HG02852 (cell line): ENCODE measurements at regions not wholly inside any gene's neighbourhood (a gene's known extent, or its start where the extent isn't known, plus 50 kb on each side); places are given as distances from the start of the nearest gene placed in this dataset.
A peak's percentile ranks its signal among the peaks of the same experiment; 100 is the strongest.
"Not testable (repeated sequence)": the region's sequence is repeated elsewhere in the genome, so short reads cannot be mapped to it uniquely, and the experiment has no call there.

Experiments used
- ATAC-seq: cut with Tn5 transposase; IDR thresholded peaks from one replicate; pipeline ENCODE4 v1.9.1; 2021; ENCODE audit warnings: mild to moderate bottlenecking, moderate library complexity; ENCODE audit not compliant: unreplicated experiment

DNA sequence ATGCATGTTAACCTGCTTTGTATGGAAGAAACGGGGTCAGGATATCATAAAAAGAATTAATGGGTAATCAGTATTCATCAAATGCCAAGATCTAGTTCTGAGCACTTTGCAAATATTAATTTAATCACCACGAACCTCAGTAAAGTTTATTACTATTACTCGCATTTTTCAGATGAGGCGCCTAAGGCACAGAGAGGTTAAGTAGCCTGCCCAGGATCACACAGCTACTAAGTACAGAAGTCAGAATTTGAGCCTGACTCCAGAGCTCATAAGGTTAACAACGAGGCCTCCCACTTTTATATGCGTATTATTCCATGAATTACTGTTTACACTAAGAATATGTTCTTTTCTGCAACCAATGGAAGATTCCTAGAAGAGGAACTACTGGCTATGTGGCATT, 109.6 kb upstream of the KLF13 start:
- ATAC-seq = no peak

DNA sequence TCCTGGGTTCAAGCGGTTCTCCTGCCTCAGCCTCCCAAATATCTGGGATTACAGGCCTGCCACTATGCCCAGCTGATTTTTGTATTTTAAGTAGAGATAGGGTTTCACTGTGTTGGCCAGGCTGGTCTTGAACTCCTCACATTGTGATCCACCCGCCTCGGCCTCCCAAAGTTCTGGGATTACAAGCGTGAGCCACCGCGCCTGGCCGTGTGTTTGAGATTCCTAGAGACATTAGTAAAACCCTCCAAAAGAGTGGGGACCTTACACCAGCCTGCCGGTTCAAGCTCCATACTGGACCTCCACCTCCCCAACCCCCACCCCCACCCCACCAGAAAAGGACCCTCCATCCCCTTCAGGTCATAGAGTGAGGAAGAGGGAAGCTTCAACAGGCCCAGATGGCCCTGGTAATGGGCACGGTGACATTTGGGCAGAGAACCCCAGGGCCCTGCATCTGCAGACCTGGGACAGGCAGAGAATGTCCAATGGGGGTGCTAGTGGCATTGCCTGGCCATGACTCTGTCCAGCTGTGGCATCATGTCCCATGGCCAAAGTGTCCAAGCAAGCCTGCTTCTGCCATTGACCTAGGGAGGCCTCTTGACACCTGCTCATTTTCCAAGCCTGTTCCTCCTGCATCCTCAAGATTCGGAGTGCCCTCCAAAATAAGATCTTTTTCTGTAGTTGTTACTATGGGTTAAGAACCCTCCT, 108.9 kb upstream of the KLF13 start:
- ATAC-seq = no peak

DNA sequence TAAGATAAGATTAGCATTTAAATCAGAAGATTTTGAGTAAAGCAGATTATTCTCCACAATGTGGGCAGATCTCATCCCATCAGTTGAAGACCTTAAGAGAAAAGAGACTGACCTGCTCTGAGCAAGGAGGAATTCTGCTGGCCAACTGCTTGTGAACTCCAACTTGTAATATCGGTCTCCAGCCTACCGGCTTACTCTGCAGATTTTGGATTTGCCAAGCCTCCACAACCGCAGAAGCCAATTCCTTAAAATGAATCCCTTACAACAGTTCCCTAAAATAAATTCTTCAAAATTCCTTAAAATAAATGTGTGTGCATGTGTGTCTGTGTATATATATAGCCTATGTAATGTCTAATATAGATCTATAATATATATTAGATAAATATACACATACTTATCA, 107.4 kb upstream of the KLF13 start:
- ATAC-seq = no peak

DNA sequence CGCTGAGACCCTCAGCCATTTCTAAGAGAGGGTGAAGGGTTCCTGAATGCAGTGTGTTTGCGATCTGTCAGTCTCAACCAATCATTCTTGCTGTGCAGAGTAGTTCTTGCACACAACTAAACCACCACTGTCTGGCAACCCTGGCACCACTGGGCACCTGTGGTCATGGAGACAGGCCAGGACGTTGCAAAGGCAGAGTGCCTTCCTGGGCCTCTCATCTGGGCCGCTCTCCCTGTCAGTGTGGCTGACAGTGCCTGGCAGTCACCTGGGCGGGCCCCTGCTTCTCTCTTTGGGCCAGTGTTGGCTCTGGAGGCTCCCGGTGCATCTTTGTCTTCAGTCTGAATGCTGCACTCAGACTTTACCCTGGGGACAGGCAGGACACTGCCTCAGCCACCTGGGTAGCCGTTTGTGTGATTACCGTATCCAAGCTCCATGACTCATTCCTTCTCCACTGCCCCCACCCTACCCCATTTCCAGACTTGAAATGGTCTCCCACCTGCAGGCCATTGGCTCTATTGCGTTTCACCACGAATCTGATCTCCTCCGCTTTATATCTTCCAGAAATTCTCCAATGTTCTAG, 104.6 kb upstream of the KLF13 start:
- ATAC-seq = no peak

DNA sequence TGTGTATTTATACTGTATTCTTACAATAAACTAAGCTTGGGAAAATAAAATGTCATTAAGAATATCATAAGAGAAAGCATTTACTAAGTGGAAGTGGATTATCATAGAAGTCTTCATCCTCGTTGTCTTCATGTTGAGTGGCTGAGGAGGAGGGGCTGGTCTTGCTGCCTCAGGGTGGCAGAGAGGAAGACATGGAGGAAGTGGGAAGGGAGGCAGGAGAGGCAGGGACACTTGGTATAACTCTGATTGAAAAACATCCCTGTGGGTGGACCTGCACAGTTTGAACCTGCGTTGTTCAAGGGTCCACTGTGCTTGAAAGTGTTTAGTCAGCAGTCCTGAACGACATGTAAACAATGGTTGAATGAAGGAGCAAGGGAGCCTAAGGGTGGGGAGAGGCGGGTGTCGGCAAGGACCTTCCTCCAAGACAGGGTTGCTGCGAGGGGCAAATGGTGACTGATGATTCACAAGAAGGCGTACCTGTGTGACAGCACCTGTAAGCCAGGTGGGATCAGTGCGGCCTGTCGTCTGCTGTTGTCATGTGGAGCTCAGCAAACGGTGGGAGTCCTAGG, 103.8 kb upstream of the KLF13 start:
- no peak for ATAC-seq

DNA sequence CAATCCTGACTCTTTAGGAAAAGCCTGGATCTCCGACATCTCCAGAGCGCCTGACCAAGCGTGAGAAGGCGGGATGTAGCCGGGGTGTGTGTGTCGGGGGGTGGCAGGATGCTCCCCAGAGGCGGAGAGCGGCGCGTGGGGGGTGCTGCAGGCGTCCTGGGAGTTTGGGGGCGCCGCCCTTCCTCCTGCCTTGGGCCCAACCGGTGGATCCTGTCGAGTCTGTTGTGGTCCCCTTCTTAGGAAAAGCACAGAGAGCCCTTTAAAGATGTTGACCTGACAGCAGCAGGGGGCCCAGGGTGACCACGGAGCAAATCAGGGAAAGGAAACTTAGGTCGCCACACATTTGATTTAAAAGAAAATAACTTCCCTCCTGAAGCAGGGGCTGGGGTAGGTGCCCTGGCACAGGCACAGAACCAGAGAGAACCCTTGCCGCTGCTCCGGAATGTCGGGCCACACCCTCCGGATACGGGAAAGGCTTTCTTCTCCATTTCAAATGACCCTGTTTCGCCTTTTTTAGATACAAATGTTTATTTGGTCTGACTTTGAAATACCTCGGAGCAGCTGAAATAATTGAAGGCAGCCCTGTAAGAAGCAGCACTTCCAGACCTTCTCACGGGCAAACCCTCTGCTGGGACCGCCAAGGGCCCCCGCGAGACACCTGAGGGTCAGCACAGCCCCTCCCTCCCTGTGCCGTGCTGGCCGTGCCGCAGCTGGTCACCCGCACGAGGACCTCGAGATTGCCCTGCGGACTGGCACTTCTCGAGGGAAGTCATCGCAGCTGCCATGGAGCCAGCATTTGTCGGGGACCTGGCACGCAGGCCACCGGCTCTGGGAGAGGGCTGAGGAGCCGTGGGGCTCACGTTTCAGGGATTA, 102.9 kb upstream of the KLF13 start:
- ATAC-seq = no peak

DNA sequence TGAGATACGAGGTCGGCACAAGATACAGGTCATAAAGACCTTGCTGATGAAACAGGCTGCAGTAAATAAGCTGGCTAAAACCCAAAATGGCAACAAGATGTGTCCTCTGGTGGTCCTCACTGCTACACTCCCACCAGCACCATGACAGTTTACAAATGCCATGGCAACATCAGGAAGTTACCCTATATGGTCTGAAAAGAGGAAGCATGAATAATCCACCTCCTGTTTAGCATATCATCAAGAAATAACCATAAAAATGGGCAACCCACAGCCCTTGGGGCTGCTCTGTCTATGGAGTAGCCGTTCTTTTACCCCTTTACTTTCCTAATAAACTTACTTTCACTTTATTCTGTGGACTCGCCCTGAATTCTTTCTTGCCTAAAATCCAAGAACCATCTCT, 102.0 kb upstream of the KLF13 start:
- not testable (repeated sequence) for ATAC-seq

DNA sequence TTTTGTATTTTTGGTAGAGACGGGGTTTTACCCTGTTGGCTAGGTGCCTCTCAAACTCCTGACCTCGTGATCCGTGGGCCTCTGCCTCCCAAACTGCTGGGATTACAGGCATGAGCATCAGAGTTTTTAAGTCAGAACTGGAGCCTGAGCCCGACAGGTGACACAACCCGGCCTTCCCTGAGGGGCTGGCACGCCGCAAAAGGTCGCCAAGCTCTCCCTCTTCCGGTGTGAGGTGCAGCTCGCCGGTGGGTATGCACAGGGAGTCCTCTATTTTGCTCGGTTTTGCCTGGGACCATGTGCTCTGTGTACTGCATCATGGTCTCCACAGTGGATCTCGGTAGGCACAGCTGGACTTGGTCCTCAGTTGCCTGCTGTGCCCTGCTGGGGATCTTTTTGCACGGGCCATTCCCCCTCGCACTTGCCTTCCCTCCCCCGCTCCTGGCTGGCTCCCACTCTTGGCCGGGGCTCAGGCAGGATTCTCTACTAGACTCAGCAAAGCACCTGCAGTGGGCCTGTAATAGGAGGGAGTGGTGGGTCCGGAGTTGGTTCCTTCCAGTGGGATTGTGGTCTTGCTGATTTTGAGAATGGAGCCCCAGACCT, 101.2 kb upstream of the KLF13 start:
- ATAC-seq = no peak

DNA sequence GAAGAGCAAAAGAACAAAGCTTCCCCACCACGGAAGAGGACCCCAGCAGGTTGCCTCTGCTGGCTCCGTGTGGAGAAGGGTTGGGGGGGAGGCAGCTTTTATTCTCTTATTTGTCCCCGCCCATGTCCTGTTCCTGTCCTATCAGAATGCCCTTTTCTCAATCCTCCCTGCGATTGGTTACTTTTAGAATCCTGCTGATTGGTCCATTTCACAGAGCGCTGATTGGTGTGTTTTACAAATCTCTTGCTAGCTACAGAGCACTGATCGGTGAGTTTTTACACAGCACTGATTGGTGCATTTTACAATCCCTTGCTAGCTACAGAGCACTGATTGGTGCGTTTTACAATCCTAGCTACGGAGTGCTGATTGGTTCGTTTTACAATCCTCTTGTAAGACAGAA, 100.6 kb upstream of the KLF13 start:
- no peak for ATAC-seq

DNA sequence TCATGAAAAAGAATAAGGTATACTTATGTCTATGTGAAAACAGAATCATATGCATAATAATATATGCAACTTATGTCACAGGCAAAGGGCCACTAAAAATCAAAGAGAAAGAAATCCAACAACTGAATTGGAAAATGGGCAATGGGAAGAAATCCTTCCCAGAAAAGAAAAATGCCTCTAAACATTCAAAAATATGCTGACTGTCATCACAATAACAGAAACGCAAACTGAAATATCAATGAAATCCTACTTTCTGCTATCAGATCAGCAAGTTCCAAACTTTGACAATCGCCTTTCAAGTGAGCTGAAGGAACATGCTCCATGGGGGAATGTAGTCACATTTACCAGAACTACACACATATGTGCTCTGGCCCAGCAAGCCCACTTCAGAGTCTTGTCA, 99.4 kb upstream of the KLF13 start:
- no peak for ATAC-seq

DNA sequence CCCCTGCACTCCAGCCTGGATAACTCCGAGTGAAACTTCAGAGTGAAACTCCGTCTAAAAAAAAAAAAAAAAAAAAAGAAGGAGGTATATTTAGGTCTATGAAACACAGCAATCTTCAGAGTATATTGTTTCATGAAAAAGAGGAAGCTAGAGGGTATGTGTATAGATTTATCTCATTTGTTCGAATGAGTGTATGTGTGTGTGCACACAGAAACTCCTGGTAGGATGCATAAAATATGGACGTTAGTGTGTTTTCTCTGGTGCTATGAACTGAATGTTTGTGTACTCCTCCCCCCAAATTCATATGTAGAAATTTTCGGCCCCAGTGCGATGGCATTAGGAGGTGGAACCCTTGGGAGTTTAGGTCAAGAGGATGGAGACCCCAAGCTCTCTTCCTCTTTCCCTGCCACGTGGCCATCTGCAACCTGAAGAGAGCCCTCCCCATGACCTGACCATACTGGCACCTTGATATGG, 98.6 kb upstream of the KLF13 start:
- ATAC-seq = no peak

DNA sequence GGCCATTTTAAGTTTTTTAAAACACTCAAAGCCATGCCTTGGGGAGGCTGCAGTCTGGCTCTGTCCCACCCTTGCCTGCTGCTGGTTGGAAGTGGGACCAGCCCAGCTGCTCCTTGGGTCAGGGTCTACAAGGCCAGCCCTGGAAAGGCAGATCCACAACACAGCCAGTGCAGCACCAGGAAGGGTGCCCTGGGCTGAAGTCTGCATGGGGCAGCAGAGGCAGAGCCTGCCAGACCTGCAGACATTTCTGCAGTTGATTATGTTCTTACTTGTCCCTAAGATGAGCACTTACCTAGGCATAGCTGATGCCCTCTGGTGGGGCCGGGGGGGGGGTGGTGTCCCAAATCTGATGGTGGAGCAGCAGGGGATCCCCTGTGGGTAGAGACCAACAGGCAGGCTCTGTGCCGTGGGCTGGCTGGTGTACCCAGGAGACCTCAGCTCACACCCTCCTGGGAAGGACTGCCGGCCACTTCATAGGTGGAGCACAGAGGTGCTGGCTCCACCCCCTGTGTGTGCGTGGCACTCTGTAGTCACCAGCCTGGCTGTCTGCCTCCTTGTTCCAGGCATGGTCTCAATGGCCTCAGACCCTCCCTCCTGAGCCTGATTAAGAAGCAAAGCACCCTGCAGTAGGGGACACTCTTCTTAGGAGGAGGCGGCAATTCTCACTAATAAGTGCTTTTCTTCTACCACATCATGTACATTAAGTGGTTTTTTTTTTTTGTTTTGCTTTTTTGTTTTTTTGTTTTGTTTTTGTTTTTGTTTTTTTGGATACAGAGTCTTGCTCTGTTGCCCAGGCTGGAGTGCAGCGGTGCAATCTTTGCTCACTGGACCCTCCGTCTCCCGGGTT, 97.4 kb upstream of the KLF13 start:
- peak; percentile 50 for ATAC-seq

DNA sequence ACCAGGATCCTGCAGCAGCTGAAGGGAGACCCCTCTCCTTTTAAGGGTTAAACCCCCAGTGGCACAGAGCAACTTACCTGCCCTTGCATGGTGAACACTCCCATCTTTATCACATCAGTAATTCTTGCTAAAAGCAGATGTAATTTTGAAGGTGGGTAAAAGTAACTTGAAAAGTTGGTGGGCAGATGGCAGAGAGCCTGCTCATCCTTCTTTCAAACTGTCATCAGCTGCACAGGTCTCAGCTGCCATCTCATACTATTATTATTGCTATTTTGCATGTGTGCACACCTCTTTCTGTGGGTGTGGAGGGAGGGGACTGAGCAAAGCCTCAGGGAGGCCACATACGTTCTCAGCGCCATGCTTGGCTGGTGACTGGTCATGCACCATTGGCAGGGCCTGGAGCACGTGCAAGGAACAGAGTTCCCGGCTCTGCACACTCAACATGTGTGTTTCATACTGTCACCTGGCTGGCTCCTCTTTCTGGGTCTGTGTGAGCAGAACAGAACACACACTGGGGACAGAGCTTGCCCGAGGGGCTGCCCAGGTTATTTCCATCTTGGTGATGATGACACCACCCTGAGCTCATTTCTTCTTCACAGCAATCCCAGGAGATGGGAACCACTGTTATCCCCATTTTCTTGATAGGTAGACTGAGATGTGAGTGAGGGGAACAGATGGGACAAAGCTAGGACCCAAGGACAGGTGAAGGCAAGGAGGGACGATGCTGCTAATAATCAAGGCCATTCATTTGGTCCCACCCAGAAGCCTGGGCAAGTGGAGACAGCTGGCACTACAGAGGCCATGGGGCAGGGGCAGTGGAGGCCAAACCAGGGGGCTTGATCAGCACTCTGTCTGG, 95.8 kb upstream of the KLF13 start:
- peak; percentile 83 for ATAC-seq

DNA sequence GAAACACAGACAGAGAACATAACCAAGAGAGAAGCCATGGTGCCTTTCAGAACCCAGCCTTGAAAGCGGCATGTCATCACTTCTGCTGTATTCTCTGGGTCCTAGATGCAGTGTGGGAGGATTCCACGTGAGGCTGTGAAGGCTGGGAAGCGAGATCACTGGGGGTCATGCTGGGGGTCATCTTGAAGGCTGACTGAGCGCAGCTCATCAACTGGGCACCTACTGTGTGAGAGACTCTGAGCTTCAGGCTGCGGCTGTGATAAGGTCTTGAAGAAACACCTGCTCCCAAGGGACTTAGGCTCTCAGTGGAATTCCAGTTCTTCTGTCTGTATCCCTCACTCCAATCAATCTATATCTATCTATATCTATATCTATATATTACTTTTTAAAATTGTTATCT, 91.8 kb upstream of the KLF13 start:
- ATAC-seq = no peak

DNA sequence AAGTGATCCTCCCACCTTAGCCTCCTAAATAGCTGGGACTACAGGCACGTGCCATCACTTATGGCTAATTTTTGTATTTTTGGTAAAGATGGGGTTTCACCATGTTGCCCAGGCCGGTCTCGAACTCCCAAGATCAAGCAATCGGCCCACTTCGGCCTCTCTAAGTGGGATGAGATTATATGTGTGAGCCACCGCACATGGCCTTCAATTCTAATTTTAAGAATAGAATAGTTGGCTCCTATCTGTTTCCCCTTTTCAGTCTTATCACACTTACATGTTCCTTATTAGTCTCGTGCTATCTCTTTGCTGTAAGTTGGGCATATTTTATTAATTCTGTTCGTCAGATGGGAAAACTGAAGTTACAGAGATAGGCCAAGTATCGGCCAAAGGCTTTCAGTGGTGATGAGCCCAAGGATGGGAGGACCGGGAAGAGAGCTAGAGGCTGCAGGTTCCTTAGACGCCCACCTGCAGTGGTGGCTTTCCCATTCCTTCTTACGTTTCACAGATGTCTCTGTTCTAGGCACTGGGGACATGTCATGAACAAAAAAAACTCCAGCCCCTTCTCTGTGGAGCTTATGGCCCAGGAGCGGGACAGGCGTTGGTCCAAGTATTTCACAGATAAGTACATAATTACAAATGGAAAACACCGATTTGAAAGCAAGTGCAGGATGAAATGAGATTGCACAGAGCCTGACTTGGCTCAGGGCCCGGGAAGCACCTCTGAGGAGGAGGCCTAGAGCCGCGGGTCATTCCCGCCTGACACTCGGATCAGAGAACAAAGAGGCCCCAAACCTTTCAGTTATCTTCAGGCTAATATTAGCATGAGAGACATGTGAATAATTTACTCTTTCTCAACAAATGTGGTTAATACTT, 91.1 kb upstream of the KLF13 start:
- ATAC-seq = peak; percentile 48

DNA sequence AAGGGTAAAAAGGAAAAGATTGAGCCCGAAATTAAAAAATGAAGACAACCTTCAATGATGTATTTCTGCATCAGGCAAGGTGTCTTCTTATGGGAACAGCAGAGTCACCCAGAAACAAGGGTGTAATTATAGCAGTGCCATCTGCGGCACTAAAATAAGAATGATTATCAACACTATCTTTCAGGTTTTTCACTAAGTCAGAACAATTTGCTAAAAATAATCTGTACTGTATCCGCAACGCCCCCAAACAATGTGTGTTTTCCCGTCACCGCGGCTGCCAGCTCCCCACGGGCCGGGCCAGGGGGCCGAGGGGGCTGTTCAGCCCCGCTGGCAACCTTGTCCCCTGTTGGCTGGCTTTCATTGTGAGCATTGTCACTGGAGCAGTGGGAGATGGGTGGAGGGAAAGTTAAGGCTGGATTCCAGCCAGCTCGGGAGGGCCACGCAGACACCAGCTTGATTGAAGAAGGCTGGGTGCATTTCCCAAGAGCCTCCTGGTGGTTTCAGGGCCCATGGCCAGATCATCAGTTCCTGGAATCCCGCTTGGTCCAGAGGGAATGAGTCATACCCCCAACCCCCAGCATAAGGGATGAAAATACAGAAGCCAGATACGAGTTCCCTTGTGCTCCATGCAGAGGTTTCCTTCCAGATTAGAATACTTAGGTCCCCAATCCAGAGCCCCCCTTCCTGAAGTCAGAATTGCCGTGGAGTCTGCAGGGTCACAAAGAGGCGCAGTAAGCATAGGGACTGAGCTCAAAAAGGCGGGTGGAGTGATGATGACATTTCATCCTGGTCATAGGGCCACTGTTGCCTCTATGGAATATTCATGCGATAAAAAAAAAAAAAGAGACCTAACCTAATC, 90.2 kb upstream of the KLF13 start:
- ATAC-seq = peak; percentile 50

DNA sequence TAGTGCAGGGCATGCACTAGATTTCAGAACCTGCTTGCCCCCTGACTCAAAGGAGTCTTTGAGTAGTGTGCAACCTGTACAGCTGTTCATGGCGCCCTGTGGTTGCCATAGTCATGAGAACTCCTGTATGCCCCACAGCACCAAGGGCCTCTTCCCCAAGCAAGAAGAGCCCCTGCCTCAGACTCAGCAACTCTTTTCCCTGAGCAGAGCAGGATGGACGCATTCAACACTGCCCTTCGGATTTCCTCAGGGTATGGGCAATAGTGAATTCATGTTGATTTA, 89.7 kb upstream of the KLF13 start:
- ATAC-seq = no peak

DNA sequence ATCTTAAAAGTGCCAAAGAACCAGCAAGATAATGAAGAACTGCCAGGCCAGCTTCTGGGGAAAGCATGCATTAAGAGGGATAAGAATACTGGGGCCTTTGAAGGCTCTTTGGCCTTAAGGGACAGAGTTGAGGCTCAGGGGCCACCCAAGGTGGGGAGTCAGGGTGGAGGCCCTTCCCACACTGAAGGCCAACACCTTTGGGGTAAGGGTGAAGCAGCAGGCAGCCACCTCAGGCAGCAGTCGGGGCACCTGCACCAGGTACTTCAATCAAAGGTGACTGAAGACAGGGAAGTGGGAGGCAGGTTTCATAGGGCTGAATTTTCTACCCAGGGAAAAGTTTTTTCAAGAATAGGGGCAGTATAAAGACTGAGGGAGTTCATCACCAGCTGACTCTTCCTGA, 87.7 kb upstream of the KLF13 start:
- ATAC-seq = no peak
